Caco-2 (cell line): ENCODE measurements at regions not wholly inside any gene's neighbourhood (a gene's known extent, or its start where the extent isn't known, plus 50 kb on each side); places are given as distances from the start of the nearest gene placed in this dataset.

Source experiments
- BruUV-seq: library from RNA; stranded (reverse); fragments of 400-500 nt; replicated peaks from 2 replicates; lab custom pipeline; 2021; lab: Mats Ljungman, UMichigan
- CTCF ChIA-PET: fragments of 300-600 bp; sonication (Branson Sonifier 250); formaldehyde crosslinking; loops from one replicate; lab custom pipeline; 2022; ENCODE audit warnings: antibody characterized with exemption; lab: Charles Lee
- POLR2A ChIA-PET: fragments of 300-600 bp; sonication (Branson Sonifier 250); formaldehyde crosslinking; loops from one replicate; lab custom pipeline; 2022; ENCODE audit warnings: antibody characterized with exemption; lab: Charles Lee
- DNase-seq, 2 experiments: peaks; one replicate each; pipeline versions ENCODE4 v3.0.0 to v3.0.0-alpha.2; 2020 to 2022
- H3K27me3 ChIP-seq: replicated peaks from 2 replicates; pipeline ENCODE4 v1.6.0; 2011; ENCODE audit warnings: low read length; ENCODE audit not compliant: control insufficient read depth, insufficient read depth
- H3K36me3 ChIP-seq: 2 replicates; pipeline ENCODE4 v1.5.1; 2011; ENCODE audit warnings: low read length; ENCODE audit not compliant: control insufficient read depth, insufficient read depth
- H3K4me1 ChIP-seq: fragments of 250-450 bp; sonication (Bioruptor Pico); 2 replicates; pipeline ENCODE4 v1.5.1; 2020; ENCODE audit warnings: mild to moderate bottlenecking
- H3K4me3 ChIP-seq: 2 replicates; pipeline ENCODE4 v1.5.1; 2011; ENCODE audit warnings: low read depth, mild to moderate bottlenecking, control low read depth, low read length
- H3K9me3 ChIP-seq: fragments of 250-450 bp; sonication (Bioruptor Pico); 2 replicates; pipeline ENCODE4 v1.5.1; 2020; ENCODE audit warnings: mild to moderate bottlenecking, moderate library complexity
- H3K27ac Mint-ChIP-seq: one replicate; pipeline ENCODE4 v1.8.0; 2022; ENCODE audit warnings: mixed read lengths; ENCODE audit not compliant: unreplicated experiment
- H3K27me3 Mint-ChIP-seq: one replicate; pipeline ENCODE4 v1.8.0; 2022; ENCODE audit warnings: mixed read lengths; ENCODE audit not compliant: insufficient read depth, unreplicated experiment
- H3K36me3 Mint-ChIP-seq: one replicate; pipeline ENCODE4 v1.8.0; 2022; ENCODE audit warnings: mild to moderate bottlenecking, mixed read lengths; ENCODE audit not compliant: insufficient read depth, unreplicated experiment
- H3K4me1 Mint-ChIP-seq: one replicate; pipeline ENCODE4 v1.8.0; 2022; ENCODE audit warnings: low read depth, mixed read lengths; ENCODE audit not compliant: unreplicated experiment
- H3K4me3 Mint-ChIP-seq: one replicate; pipeline ENCODE4 v1.8.0; 2022; ENCODE audit warnings: mild to moderate bottlenecking, moderate library complexity, mixed read lengths; ENCODE audit not compliant: unreplicated experiment
- H3K9me3 Mint-ChIP-seq: one replicate; pipeline ENCODE4 v1.8.0; 2022; ENCODE audit warnings: mixed read lengths; ENCODE audit not compliant: unreplicated experiment
- intact Hi-C: fragments of 100-400 bp; cut with micrococcal nuclease; formaldehyde crosslinking; loops from one replicate; pipeline ENCODE4 v1.10.0; 2022; ENCODE audit not compliant: unreplicated experiment
- TF ChIP-seq, protein P1 (sequence below), 2 experiments: fragments of 200-600 bp in 1 of 2; IDR thresholded peaks; 1 replicate in 1 of 2; 2 replicates in 1 of 2; pipeline versions ENCODE4 v1.5.1 to v1.8.0; 2011 to 2022; ENCODE audit warnings: antibody characterized with exemption in 1 of 2, control low read depth in 1 of 2, inconsistent platforms in 1 of 2, low read depth in 1 of 2, low read length in 1 of 2, mild to moderate bottlenecking in 1 of 2, moderate library complexity in 1 of 2; ENCODE audit not compliant: insufficient read depth in 1 of 2, severe bottlenecking in 1 of 2, unreplicated experiment in 1 of 2

DNA sequence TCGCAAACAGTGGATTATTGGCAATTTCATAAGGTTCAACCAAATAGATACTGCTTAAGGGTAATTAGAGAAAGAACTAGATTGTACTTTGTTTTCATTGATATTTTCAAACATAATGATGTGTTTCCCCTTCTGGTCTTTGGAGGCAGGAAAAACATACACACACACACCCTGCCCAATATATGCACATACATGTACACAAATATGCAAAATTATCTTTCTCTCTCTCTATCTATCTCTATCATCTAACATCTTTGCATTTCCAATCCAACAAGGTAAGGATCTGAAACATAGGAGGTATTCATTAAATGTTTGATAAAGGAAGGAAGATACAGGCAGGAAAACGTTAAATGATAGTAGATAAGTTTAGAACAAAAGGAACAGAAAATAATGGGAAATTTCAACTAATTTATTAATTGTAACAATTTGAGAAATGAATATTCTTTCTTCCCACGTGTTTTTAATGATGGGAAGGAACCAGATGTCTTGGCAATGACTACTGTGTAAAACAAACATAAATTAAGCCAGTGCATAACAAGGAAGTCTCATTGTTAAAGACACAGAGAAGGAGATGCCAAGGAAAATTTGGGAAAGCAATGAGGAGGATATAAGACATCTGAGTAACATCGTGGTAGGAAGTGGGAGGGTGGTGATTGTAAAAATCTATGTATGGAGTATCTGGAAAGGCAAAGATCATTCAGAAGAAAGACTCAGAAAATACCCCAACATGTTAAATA is 532.1 kb downstream of the GBA3 start:
- Mint-ChIP-seq H3K27me3 (no peaks in the 10 kb centered on the region), H3K36me3 (no peaks in the 10 kb centered on the region), H3K9me3 (no peaks in the 10 kb centered on the region), H3K4me1 (no peaks in the 10 kb centered on the region), H3K27ac (no peak overlapping the region), H3K4me3 (no peak overlapping the region)
- no TSS peak for BruUV-seq
- H3K36me3 ChIP-seq, result no peaks in the 10 kb centered on the region
- no peaks in the 10 kb centered on the region for H3K4me1 ChIP-seq
- ChIA-PET POLR2A (no interaction called here), CTCF (no interaction called here)
- intact Hi-C loops, result no loop called here
- no peak overlapping the region for H3K4me3 ChIP-seq
- H3K9me3 ChIP-seq, result no peaks in the 10 kb centered on the region
- no peak for DNase-seq
- TF ChIP-seq, protein P1, sequence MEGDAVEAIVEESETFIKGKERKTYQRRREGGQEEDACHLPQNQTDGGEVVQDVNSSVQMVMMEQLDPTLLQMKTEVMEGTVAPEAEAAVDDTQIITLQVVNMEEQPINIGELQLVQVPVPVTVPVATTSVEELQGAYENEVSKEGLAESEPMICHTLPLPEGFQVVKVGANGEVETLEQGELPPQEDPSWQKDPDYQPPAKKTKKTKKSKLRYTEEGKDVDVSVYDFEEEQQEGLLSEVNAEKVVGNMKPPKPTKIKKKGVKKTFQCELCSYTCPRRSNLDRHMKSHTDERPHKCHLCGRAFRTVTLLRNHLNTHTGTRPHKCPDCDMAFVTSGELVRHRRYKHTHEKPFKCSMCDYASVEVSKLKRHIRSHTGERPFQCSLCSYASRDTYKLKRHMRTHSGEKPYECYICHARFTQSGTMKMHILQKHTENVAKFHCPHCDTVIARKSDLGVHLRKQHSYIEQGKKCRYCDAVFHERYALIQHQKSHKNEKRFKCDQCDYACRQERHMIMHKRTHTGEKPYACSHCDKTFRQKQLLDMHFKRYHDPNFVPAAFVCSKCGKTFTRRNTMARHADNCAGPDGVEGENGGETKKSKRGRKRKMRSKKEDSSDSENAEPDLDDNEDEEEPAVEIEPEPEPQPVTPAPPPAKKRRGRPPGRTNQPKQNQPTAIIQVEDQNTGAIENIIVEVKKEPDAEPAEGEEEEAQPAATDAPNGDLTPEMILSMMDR (IDR thresholded peaks at IDR 0.05; ENCODE audit: insufficient read depth in 1 of 2, low read depth in 1 of 2, low read length in 1 of 2, severe bottlenecking in 1 of 2, unreplicated experiment in 1 of 2), result no peak
- no peaks in the 10 kb centered on the region for H3K27me3 ChIP-seq

DNA sequence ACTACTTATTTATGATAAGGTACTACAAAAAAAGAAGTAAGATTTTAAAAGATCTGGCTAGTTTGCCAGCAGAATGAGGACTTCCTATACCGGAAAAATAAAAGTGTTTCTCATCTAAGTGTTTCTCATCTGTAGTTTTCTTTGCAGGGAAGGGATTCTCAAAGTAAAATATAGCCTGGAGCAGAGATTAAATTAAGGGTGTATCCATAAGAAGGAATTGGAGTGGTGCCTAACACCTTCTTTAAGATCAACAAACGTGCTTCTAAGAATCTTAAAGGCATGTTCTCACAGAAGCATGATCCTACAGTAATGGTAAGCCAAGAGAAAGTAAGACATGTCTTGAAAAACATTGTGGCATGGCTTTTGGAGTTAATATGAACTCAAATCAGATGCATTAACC is 528.2 kb downstream of the GBA3 start:
- Histone ChIP-seq H3K4me3 (no peak overlapping the region), H3K27me3 (no peaks in the 10 kb centered on the region), H3K9me3 (no peaks in the 10 kb centered on the region), H3K4me1 (no peaks in the 10 kb centered on the region), H3K36me3 (no peaks in the 10 kb centered on the region)
- Mint-ChIP-seq H3K4me1 (no peaks in the 10 kb centered on the region), H3K36me3 (no peaks in the 10 kb centered on the region), H3K27ac (no peak overlapping the region), H3K9me3 (no peaks in the 10 kb centered on the region), H3K4me3 (no peak overlapping the region), H3K27me3 (peaks cover 2% of the 10 kb centered on the region)
- ChIA-PET POLR2A (no interaction called here), CTCF (no interaction called here)
- no peak for DNase-seq
- intact Hi-C loops, result no loop called here
- BruUV-seq, result no TSS peak
- TF ChIP-seq, protein P1 (IDR thresholded peaks at IDR 0.05; ENCODE audit: insufficient read depth in 1 of 2, low read depth in 1 of 2, low read length in 1 of 2, severe bottlenecking in 1 of 2, unreplicated experiment in 1 of 2), result no peak

DNA sequence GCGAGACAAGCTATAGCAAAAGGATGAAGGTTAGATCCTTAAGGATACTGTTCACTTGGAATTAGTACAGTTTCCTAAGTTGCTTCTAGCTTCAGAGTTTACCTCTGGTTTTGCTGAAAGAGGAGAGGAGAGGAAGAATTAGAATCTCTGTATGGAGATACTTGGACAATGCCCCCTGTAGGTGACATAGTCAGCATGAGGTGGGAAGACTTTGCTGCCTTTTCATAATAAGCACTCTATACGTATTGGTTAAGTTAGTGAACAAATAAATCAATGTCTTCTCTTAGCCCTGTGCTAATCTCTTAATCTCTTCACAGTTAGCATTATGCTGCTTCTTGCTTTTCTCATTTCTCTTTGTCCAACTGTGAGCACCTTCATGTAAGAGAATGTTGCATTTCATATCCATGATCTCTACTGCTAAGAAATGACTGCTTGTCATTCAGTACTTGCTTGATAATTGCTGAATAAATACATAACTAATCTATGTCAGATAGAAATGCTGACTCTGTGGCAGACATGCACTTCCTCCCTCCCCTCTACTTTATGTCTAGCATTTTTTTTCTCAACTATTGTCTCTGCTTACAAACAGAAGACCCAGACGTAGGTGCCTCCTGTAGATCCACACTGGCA is 527.2 kb downstream of the GBA3 start:
- Histone ChIP-seq H3K9me3 (no peaks in the 10 kb centered on the region), H3K36me3 (no peaks in the 10 kb centered on the region), H3K4me1 (no peaks in the 10 kb centered on the region), H3K4me3 (no peak overlapping the region), H3K27me3 (no peaks in the 10 kb centered on the region)
- Mint-ChIP-seq H3K27ac (no peak overlapping the region), H3K4me1 (no peaks in the 10 kb centered on the region), H3K4me3 (no peak overlapping the region), H3K27me3 (peaks cover 2% of the 10 kb centered on the region), H3K36me3 (no peaks in the 10 kb centered on the region), H3K9me3 (no peaks in the 10 kb centered on the region)
- ChIA-PET CTCF (no interaction called here), POLR2A (no interaction called here)
- intact Hi-C loops, result no loop called here
- BruUV-seq, result no TSS peak
- TF ChIP-seq, protein P1 (IDR thresholded peaks at IDR 0.05; ENCODE audit: insufficient read depth in 1 of 2, low read depth in 1 of 2, low read length in 1 of 2, severe bottlenecking in 1 of 2, unreplicated experiment in 1 of 2), result no peak
- DNase-seq, result no peak
